C4-2B (cell line): ENCODE measurements at regions not wholly inside any gene's neighbourhood (a gene's known extent, or its start where the extent isn't known, plus 50 kb on each side); places are given as distances from the start of the nearest gene placed in this dataset.

Source experiments
- CTCF ChIP-seq: fragments of 450-650 bp; conservative IDR thresholded peaks from 2 replicates; pipeline ENCODE4 v1.5.1; 2017; ENCODE audit warnings: mild to moderate bottlenecking
- ZFX ChIP-seq: fragments of 450-650 bp; IDR thresholded peaks from 2 replicates; pipeline ENCODE4 v1.6.1; 2017

DNA sequence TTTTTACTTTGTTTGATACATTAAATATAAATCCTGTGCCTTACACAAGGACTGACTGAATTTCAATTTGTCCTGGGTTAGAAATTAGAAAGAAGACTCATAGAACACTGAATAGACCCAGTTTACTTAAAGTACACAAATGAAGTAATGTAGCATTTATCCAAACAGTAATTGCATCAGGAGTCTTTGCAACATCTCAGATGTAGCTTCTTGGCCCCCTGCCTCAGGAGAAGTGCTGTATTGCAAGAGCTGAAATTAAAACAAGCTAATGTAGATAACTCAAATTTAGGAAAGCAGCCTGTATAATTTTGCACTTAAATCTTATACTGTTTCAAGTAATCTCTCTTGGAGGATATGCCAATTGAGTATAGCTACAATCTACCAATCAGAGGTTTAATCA is 54.3 kb upstream of the KCND2 start:
- TF ChIP-seq CTCF: no peak
- TF ChIP-seq ZFX: no peak
